HG03469 (cell line): ENCODE measurements at regions not wholly inside any gene's neighbourhood (a gene's known extent, or its start where the extent isn't known, plus 50 kb on each side); places are given as distances from the start of the nearest gene placed in this dataset.

Source experiments
- ATAC-seq: cut with Tn5 transposase; IDR thresholded peaks from one replicate; pipeline ENCODE4 v1.9.1; 2021; ENCODE audit warnings: mild to moderate bottlenecking, moderate library complexity, moderate number of reproducible peaks; ENCODE audit not compliant: unreplicated experiment

GRCh38 chr18:67301592-67301991 is 214.9 kb downstream of the DSEL start:
- no peak for ATAC-seq

GRCh38 chr18:67300498-67300897 is 216.0 kb downstream of the DSEL start:
- no peak for ATAC-seq

GRCh38 chr18:67292814-67293213 is 223.7 kb downstream of the DSEL start:
- ATAC-seq, result no peak

- no peak for ATAC-seq
Observed at GRCh38 chr18:67290421-67290820, 226.1 kb downstream of the DSEL start.

GRCh38 chr18:67285583-67285982 is 230.9 kb downstream of the DSEL start:
- ATAC-seq, result no peak

- no peak for ATAC-seq
Observed at GRCh38 chr18:67282796-67283195, 233.7 kb downstream of the DSEL start.

- no peak for ATAC-seq
Observed at GRCh38 chr18:67281746-67282145, 234.8 kb downstream of the DSEL start.

- no peak for ATAC-seq
Observed at GRCh38 chr18:67280486-67281242, 235.9 kb downstream of the DSEL start.

- no peak for ATAC-seq
Observed at GRCh38 chr18:67279988-67280387, 236.5 kb downstream of the DSEL start.

- ATAC-seq, result no peak
Observed at GRCh38 chr18:67278984-67279383, 237.5 kb downstream of the DSEL start.

- ATAC-seq, result no peak
Observed at GRCh38 chr18:67276638-67277037, 239.9 kb downstream of the DSEL start.

- no peak for ATAC-seq
Observed at GRCh38 chr18:67273288-67273687, 243.2 kb downstream of the DSEL start.

- ATAC-seq, result no peak
Observed at GRCh38 chr18:67269206-67269605, 247.3 kb downstream of the DSEL start.

GRCh38 chr18:67268530-67268929 is 248.0 kb downstream of the DSEL start:
- no peak for ATAC-seq

GRCh38 chr18:67266246-67267237 is 250.0 kb downstream of the DSEL start:
- ATAC-seq, result no peak

GRCh38 chr18:67265464-67266245 is 250.9 kb downstream of the DSEL start:
- ATAC-seq, result no peak

- ATAC-seq, result no peak
Observed at GRCh38 chr18:67261931-67262552, 254.5 kb downstream of the DSEL start.

GRCh38 chr18:67260841-67261240 is 255.7 kb downstream of the DSEL start:
- no peak for ATAC-seq

GRCh38 chr18:67250776-67251424 is 265.6 kb downstream of the DSEL start:
- ATAC-seq, result no peak
